ENCODE measurements at regions not wholly inside any gene's neighbourhood (a gene's known extent, or its start where the extent isn't known, plus 50 kb on each side); places are given as distances from the start of the nearest gene placed in this dataset.

- Histone ChIP-seq H3K9me1 (ENCODE audit: control insufficient read depth, insufficient read depth, low read length) (no peaks in the 10 kb centered on the region), H3K4me3 (no peak overlapping the region), H2AFZ (ENCODE audit: low read depth, low read length) (no peak overlapping the region), H3K9ac (ENCODE audit: insufficient read depth in 1 of 2, low read depth in 2 of 2, low read length in 2 of 2) (no peak overlapping the region), H3K4me2 (ENCODE audit: insufficient read depth, low read length) (no peak overlapping the region), H3K27me3 (ENCODE audit: control insufficient read depth in 2 of 2, insufficient read depth in 2 of 2, low read length in 2 of 2) (no peaks in the 10 kb centered on the region), H3K36me3 (ENCODE audit: control insufficient read depth, insufficient read depth, low read length) (no peaks in the 10 kb centered on the region), H3K9me3 (replicated peaks; ENCODE audit: control insufficient read depth, insufficient read depth, low read depth, low read length) (no peaks in the 10 kb centered on the region), H3K4me1 (replicated peaks in 1 of 2; ENCODE audit: control insufficient read depth in 2 of 2, insufficient read depth in 2 of 2, low read length in 2 of 2) (no peaks in the 10 kb centered on the region), H3K79me2 (ENCODE audit: control insufficient read depth, insufficient read depth, low read length) (no peaks in the 10 kb centered on the region), H3K27ac (ENCODE audit: extremely low read depth, low read depth, low read length) (no peak overlapping the region), H4K20me1 (replicated peaks; ENCODE audit: control insufficient read depth, insufficient read depth, low read length) (no peaks in the 10 kb centered on the region)
- in situ Hi-C loops (cut with MboI) = no loop called here
- intact Hi-C loops (cut with micrococcal nuclease) = no loop called here
- no TSS peak for BruUV-seq (replicated peaks)
- no peak for ATAC-seq
- CTCF ChIA-PET (ENCODE audit: low intra/inter-chr PET ratio) = no interaction called here
- no peak for TF ChIP-seq CBX5 (IDR thresholded peaks at IDR 0.05; ENCODE audit: borderline replicate concordance, low read depth)
- no peak for DNase-seq (ENCODE audit: extremely low read depth in 1 of 4, low spot score in 3 of 4)
- FAIRE-seq = no peak
- POLR2A ChIA-PET = interaction anchor here (0.7 to 1.0 kb wide), 2 partner anchors 10 to 1341 kb away, joined by 3 read pairs; no protein-coding TSS in a partner anchor
- 0% methylated on average over 3 of the region's 3 CpGs for WGBS (ENCODE audit: insufficient coverage, low coverage, missing lambda C conversion rate)
Observed at GRCh38 chr5:155081618-155082017, 68.1 kb downstream of the KIF4B start.

GRCh38 chr5:155082401-155082800 lies 68.8 kb downstream of the KIF4B start:
- FAIRE-seq (no peak), DNase-seq (ENCODE audit: extremely low read depth in 1 of 4, low spot score in 3 of 4) (no peak), ATAC-seq (no peak)
- no peaks in the 10 kb centered on the region for H3K27me3 ChIP-seq (ENCODE audit: control insufficient read depth in 2 of 2, insufficient read depth in 2 of 2, low read length in 2 of 2)
- in situ Hi-C loops (cut with MboI) = no loop called here
- CTCF ChIA-PET (ENCODE audit: low intra/inter-chr PET ratio) = no interaction called here
- no peaks in the 10 kb centered on the region for H3K9me1 ChIP-seq (ENCODE audit: control insufficient read depth, insufficient read depth, low read length)
- no peak overlapping the region for H3K27ac ChIP-seq (ENCODE audit: extremely low read depth, low read depth, low read length)
- intact Hi-C loops (cut with micrococcal nuclease) = no loop called here
- H3K36me3 ChIP-seq (ENCODE audit: control insufficient read depth, insufficient read depth, low read length) = no peaks in the 10 kb centered on the region
- no peak overlapping the region for H3K4me3 ChIP-seq
- no peaks in the 10 kb centered on the region for H3K4me1 ChIP-seq (replicated peaks in 1 of 2; ENCODE audit: control insufficient read depth in 2 of 2, insufficient read depth in 2 of 2, low read length in 2 of 2)
- WGBS (ENCODE audit: insufficient coverage, low coverage, missing lambda C conversion rate) = 2% methylated on average over 4 of the region's 4 CpGs
- H2AFZ ChIP-seq (ENCODE audit: low read depth, low read length) = no peak overlapping the region
- no peaks in the 10 kb centered on the region for H3K9me3 ChIP-seq (replicated peaks; ENCODE audit: control insufficient read depth, insufficient read depth, low read depth, low read length)
- POLR2A ChIA-PET = interaction anchor here (0.7 kb wide), 1 partner anchor 1342 kb away, joined by 3 read pairs; no protein-coding TSS in a partner anchor
- H4K20me1 ChIP-seq (replicated peaks; ENCODE audit: control insufficient read depth, insufficient read depth, low read length) = no peaks in the 10 kb centered on the region
- BruUV-seq (replicated peaks) = no TSS peak
- H3K9ac ChIP-seq (ENCODE audit: insufficient read depth in 1 of 2, low read depth in 2 of 2, low read length in 2 of 2) = no peak overlapping the region
- no peak overlapping the region for H3K4me2 ChIP-seq (ENCODE audit: insufficient read depth, low read length)
- no peaks in the 10 kb centered on the region for H3K79me2 ChIP-seq (ENCODE audit: control insufficient read depth, insufficient read depth, low read length)
- no peak for TF ChIP-seq TEAD1 (CRISPR knock-in tag; IDR thresholded peaks at IDR 0.05)
- TF ChIP-seq ZBTB40 (IDR thresholded peaks at IDR 0.05) = no peak
- no peak for TF ChIP-seq ZBTB40 (CRISPR knock-in tag; IDR thresholded peaks at IDR 0.05)
